Astrocyte (in vitro differentiated cells and primary cell): ENCODE measurements at regions not wholly inside any gene's neighbourhood (a gene's known extent, or its start where the extent isn't known, plus 50 kb on each side); places are given as distances from the start of the nearest gene placed in this dataset.

Source experiments
- CTCF ChIP-seq: IDR thresholded peaks from 2 replicates; pipeline ENCODE4 v1.5.1; 2011; ENCODE audit warnings: low read depth, mild to moderate bottlenecking, inconsistent platforms, low read length, moderate library complexity; ENCODE audit not compliant: insufficient read depth
- EZH2 ChIP-seq: IDR thresholded peaks from 2 replicates; pipeline ENCODE4 v1.6.1; 2012; ENCODE audit warnings: mild to moderate bottlenecking, low read length, inconsistent platforms; ENCODE audit not compliant: insufficient read depth

DNA sequence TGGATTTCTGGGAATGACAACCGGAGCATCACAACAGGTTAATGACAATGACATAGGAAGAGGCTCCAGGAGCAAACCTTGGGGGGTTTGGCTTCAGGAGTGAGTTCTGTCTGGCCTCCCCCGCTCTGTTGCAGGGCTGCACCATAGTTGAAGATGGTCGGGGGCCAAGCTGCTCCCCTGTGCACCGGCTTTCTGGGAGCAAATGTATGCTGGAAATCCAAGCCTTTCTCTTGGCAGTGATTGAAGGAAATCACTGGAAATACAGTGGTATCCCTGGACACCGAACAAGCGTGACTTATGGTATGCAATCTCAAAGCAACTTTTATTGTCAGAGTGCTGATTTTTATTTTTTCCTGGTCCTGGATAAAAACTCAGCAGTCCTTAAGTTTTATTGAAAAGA lies 251.9 kb upstream of the ZNF32 start:
- TF ChIP-seq CTCF (no peak), EZH2 (no peak)
